IPS-18c (cell line): ENCODE measurements at regions not wholly inside any gene's neighbourhood (a gene's known extent, or its start where the extent isn't known, plus 50 kb on each side); places are given as distances from the start of the nearest gene placed in this dataset.
"Not testable (repeated sequence)": the region's sequence is repeated elsewhere in the genome, so short reads cannot be mapped to it uniquely, and the experiment has no call there.

Experiments
- H3K4me3 ChIP-seq: 2 replicates; pipeline ENCODE4 v1.7.0; 2013; ENCODE audit warnings: low read depth, mild to moderate bottlenecking, low read length, moderate library complexity; ENCODE audit not compliant: insufficient read depth
- H3K9me3 ChIP-seq: one replicate; pipeline ENCODE4 v1.6.1; 2013; ENCODE audit warnings: mild to moderate bottlenecking, low read length, moderate library complexity; ENCODE audit not compliant: control insufficient read depth, insufficient read depth

DNA sequence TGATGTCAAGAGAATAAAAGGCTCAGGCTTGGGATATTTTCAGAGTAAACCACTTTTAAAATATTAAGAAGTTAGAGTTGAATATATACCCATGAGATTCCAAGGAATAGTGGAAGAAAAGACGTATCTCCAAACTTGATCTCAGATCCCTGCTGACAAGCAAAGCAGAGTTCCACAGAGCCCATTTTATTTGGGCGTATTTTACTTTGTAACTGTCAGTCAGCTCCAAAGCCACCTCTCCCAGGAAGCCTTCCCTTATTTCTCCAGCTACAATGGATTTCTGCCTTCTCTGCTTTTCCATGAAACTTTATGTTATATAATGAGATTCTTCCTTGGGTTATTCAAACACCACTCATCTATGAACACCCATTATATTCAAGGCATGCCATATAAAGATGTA is 295.7 kb downstream of the FZD1 start:
- Histone ChIP-seq H3K4me3 (no peak overlapping the region), H3K9me3 (no peaks in the 10 kb centered on the region)

DNA sequence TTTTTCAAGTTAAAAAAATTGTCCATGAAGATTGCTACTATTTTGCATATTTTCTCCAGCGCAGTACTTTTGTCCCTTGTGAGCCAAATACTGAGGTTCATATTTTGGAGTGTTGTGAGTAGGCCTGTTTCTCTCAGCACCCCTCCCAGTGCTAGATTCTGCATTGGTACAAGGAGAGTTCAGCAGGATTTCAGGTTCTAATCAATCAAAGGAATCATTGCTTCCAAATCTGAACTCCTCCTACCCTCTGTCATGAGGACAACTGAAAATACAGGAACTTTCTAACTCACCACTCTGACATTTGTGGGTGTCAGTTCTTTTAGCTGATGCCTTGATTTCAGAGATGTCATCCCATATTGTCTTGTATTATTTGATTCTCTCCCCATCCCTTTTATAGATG is 299.9 kb downstream of the FZD1 start:
- no peaks in the 10 kb centered on the region for H3K9me3 ChIP-seq
- no peak overlapping the region for H3K4me3 ChIP-seq

DNA sequence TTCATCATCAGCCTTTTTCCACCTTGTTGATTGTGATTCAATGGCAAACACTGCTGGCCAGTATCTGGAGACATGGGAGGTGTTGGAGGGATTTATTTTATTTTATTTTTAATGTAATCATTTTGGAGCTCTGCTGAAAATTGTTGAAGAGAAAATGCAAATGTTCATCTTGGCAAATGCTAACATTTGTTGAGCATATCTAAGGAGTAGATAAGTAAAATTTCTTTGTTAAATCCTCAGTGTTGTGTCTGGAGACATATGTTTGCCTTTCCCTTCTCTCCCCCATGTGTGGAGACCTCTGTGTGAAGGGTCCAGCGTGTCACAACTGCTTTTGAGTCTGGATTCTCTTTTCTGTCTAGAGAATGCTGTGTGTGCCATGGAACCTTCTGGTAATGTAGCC is 300.3 kb downstream of the FZD1 start:
- Histone ChIP-seq H3K9me3 (no peaks in the 10 kb centered on the region), H3K4me3 (no peak overlapping the region)

DNA sequence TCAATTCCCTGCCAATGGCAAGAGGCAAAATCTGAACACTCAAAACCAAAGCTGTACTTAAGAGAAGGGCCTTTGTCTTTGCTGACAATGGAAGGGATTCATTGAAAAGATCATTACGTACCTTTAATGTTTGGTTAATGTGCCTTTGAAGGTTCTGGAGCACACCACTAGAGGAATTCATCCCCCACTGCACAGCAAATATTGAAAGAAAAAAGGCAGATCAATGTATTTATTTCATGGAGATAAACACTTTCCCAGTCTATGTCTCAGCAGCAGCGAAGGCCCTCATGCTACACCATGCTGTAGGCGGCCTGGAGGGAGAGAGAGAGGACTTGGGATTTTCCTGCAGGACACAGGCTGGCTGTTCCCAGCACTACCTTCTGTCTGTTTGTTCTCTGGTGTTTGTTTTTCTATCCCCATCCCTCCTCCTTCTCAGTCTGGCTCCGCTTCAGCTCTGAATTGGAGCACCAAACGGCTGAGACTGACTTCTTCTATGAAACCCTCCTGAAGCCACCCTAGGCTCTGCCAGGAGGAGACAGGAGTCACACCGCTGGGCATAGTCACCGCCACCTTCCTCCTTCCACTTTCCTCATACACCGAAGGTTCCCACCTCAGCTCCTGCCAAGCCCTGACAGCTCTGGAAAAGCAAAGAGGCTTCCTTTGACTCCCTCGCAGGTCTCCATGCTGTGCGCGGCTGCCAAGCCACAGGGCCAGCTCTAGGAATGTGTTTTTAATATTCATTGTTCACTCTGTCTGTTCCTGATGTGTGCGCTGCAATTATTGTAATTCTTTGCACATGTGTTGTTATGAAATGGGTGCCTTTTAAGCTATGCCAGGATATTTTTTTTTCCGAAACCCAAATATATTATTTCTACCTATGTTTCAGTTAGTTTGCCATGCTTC is 301.5 kb downstream of the FZD1 start:
- Histone ChIP-seq H3K9me3 (no peaks in the 10 kb centered on the region), H3K4me3 (no peak overlapping the region)

DNA sequence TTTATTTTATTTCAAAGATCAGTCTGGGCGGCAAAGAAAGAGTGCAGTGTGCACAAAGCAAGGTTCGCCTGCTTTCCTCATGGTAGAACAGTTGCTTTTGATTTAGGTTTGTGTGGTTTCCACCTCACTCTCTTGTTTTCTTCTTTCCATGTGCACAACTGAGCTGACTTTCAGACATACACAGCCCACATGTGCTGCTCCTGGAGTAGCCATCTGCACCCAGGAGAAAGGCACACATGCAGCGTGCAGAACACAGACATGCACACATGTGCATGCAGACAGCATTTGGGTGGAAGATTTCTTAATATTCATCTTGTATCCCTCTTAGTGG is 302.1 kb downstream of the FZD1 start:
- Histone ChIP-seq H3K4me3 (no peak overlapping the region), H3K9me3 (no peaks in the 10 kb centered on the region)

DNA sequence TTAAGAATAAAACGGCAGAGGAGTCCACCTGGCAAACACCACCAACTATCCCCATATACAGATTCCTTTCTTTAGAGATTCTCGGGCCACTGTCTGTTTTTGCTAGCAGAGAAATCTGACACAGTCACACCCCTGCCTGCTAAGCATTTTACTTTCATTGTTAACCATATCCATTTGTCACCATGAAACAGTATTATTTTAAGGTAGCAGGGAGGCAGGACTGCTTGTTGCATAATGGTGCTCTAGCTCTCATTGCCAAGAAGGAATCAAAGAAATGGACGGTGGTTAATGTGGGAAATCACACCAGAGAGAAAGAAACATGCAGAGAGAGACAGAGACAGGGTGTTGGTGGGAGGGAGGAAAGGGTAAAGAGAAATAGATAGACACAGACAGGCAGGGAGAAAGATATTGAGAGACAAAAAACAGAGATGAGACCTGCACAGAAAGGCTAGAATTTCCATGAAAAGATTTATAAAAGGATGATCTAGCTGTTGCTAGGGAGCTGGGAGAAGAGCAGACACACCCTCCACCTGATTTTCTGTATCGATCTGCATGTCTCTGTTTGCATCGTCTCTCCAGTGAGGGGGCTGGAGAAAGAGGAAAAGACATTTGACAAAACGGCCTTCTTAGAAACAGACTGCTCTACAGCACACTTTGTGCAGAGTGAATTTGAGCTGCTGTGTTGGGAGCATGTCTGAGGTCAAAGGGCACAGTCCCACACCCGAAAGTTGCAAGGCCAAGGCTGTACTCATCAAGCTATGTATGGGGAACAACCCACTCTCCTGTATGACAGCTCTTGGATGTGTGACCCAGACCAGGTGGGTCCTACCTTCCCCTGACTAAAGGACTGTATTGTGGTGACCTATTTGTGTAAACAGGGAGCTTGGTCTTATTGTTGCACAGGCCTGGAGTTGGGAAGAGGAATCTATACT is 303.1 kb downstream of the FZD1 start:
- H3K9me3 ChIP-seq = no peaks in the 10 kb centered on the region
- H3K4me3 ChIP-seq = no peak overlapping the region

DNA sequence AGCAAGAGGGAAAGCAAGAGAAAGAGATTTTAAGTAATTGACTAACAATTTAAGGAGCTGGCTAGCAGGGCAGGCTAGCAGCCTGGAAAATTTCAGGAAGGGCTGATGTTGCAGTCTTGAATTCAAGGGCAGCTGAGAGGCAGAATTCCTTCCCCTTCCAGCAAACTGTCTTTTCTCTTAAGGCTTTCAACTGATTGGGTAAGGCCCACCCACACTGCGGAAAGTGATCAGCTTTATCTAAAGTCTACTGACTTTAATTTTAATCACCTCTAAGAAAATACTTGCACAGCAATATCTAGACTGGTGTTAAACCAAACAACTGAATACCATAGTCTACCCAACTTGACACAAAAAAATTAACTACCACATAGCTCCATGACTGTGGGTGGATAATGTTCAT is 303.9 kb downstream of the FZD1 start:
- Histone ChIP-seq H3K4me3 (no peak overlapping the region), H3K9me3 (no peaks in the 10 kb centered on the region)

DNA sequence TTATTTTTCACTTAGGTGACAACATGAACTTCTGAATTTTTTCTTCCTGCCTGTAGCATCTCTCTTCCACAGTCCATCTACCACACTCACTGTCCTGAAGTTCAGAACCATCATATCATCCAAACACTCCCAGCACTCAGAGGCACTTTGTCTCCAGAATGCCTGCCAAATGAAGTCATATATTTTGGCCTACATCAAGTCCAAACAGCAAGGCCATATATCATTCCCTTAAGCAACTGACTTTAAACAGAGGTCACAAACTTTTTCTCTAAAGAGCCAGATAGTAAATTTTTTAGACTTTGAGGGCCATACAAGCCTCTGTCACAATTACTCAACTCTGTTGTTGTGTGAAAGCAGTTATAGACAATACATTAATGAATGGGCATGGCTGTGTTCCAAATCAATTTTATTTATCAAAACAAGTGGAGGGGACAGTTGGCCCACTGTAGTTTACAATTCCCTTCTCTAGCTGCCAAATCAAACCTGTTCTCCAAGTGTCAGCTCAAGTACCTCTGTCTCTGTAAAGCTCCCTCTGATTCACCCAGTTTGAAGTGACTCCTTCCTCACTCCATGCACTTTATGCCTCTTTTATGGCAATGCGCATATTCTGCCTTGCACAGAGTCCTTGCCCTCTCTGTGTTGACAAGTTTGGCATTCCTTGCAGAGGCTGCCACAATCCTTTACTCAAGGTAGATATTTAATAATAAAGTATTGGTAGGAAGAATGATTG is 305.7 kb downstream of the FZD1 start:
- H3K9me3 ChIP-seq = no peaks in the 10 kb centered on the region
- H3K4me3 ChIP-seq = no peak overlapping the region

DNA sequence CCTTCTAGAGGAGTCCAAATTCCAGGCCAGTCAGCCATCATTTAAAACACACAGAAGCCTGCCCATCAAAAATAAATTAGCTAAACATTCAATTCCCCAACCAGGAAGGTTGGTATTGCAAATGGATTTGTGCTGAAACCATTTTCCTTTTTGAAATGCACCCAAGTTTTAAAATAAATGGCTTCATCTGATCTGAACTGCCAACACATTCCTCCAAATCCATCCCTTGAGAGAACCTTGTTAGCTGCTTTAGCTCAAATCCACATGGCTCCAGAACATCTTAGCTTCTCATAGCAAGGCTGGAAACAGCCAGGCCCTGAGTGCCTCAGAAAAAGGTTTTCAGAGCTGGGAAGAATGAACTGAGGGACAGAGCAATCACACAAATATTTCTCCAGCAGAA is 306.3 kb downstream of the FZD1 start:
- Histone ChIP-seq H3K9me3 (no peaks in the 10 kb centered on the region), H3K4me3 (no peak overlapping the region)

DNA sequence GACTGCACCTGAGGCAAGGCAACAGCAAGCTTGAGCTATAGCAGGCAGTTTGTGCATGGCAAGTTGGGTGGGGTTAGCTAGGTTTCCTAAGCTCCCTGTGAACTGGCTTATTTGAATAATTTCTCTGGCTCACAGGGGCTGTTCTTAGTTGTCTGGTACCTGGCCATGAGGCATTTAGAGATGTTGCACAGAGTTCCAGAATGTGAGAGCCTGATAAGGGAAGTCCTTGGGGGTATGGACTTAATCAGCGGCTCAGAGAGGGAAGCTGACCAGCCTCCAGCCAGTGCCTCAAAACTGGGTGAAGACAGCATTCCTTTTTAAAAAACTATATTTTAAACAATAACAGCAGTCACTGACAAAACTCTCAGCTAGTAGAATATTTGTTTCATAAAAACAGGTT is 307.4 kb downstream of the FZD1 start:
- Histone ChIP-seq H3K9me3 (no peaks in the 10 kb centered on the region), H3K4me3 (no peak overlapping the region)

DNA sequence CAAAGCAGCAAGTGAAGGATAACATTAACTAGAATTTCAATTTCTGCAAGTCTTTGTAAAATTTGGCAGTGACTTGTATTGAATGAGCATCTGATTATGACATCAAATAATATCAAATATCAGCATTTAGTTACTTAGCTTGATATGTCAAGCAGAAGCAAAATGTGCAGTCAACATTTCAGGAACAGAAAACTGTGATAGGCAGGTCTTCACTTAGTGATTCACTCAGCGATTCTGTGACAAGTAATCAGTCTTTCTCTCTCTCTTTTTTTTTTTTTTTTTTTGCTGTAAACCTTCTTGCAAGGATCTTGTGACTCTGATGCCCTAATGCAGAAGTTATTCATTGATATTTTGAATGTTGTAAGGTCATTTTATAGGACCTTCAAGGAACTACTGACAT is 307.1 kb downstream of the MTERF1 start:
- Histone ChIP-seq H3K4me3 (no peak overlapping the region), H3K9me3 (no peaks in the 10 kb centered on the region)

DNA sequence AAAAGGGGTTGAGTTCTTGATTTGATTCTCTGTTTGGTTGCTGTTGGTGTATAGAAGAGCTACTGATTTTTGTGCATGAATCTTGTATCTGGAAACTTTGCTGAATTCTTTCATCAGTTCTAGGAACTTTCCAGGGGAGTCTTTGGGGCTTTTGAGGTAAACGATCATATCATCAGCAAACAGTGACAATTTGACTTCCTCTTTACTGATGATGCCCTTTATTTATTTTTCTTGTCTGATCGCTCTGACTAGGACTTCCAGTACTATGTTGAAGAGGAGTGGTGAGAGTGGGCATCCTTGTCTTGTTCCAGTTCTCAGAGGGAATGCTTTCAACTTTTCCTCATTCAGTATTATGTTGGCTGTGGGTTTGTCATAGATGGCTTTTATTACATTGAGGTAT is 304.0 kb downstream of the MTERF1 start:
- H3K4me3 ChIP-seq, H3K9me3 ChIP-seq: not testable (repeated sequence)

DNA sequence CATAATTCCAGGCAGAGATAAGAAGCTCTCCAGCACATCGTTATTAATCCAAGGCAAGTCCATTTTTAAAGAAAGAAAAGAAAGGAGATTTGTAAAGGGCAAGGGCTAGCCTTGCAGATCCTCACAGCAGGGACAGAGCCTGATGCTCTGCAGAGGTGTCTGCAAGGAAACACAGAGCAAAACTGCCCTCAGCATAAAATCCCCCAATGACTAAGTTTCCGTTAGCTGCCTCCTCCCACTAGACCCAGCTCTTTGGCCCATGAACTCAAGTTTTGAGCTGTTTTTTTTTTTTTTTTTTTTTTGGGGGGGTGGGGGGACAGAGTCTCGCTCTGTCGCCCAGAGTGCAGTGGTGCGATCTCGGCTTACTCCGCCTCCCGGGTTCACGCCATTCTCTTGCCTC is 300.7 kb downstream of the MTERF1 start:
- Histone ChIP-seq H3K4me3 (no peak overlapping the region), H3K9me3 (no peaks in the 10 kb centered on the region)

DNA sequence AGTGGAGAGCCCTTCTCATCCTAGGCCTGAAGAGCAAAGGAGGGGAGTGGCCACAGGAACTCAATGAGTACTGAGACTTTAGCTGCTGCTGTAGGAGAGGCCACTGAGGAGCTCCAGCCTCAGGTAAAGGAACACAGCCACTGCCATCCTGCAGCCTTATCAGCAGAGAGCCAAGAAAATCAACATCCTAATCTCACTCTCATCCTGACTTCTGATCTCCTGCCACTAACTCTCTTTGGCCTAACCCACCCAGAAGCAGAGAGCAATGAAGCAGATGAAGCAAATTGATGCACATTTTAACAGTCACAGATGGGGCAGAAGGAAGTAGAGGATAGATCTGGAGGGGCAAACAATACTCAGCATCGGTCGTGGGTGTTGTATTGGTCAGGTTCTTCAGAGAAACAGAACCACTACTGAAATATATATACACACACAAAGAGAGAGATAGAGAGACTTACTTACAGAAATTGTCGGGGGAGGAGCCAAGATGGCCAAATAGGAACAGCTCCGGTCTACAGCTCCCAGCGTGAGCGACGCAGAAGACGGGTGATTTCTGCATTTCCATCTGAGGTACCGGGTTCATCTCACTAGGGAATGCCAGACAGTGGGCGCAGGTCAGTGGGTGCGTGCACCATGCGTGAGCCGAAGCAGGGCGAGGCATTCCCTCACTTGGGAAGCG is 297.6 kb downstream of the MTERF1 start:
- no peak overlapping the region for H3K4me3 ChIP-seq
- H3K9me3 ChIP-seq = no peaks in the 10 kb centered on the region

DNA sequence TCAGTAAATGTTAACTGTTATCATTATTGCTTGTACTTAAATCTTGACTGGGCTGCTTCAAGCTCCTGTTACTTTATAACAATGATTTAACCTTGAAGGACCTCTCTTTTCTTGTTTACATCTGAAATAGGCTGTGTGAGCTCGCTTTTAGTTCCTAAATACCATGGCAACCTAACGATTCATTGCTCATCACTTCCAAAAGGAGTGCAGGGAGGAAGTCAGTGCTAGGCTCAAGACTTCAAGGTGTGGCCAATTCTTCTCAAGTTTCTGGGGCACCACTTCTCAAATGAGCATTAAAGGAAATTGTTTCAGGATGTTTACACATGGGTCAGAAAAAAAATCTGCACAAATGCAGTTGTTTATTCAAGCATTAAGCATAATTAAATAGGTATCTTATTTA is 284.2 kb downstream of the MTERF1 start:
- no peak overlapping the region for H3K4me3 ChIP-seq
- H3K9me3 ChIP-seq = no peaks in the 10 kb centered on the region

DNA sequence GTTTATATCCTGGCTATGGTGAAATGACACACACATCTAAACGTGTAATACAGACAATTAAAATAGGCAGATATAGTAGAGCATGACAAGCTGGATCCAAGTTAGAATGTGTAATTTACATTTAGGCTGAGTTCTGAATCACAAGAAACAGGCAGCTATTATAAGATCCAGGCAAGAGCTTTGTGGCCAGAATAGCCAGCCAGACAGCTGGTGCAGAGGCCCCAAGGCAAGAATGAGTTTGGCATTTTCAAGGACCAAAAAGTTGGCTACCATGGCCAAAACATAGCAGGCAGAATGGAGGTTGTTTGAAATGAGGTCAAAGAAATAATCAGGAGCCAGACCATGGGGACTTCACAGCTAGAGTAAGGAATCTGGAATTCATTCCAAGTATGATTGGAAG is 281.7 kb downstream of the MTERF1 start:
- no peaks in the 10 kb centered on the region for H3K9me3 ChIP-seq
- no peak overlapping the region for H3K4me3 ChIP-seq

DNA sequence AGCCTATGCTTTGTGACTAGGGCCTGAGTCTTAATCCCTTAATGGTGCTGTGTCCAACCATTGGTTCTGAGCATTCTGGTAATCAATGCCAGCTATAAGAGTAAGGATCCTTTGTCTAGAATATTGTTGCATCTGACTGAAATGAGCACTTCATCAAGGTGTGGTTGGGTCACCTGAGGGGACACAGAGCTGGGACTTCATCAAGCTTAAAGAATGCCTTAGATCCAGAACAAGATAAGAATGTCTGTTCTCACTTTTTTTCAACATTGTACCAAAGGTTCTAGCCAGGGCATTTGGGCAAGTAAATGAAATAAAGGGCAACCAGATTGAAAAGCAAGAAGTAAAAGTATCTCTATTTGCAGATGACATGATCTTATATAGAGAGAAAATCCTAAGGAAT is 280.4 kb downstream of the MTERF1 start:
- no peak overlapping the region for H3K4me3 ChIP-seq
- H3K9me3 ChIP-seq = no peaks in the 10 kb centered on the region
